ENCODE measurements at regions not wholly inside any gene's neighbourhood (a gene's known extent, or its start where the extent isn't known, plus 50 kb on each side); places are given as distances from the start of the nearest gene placed in this dataset.

DNA sequence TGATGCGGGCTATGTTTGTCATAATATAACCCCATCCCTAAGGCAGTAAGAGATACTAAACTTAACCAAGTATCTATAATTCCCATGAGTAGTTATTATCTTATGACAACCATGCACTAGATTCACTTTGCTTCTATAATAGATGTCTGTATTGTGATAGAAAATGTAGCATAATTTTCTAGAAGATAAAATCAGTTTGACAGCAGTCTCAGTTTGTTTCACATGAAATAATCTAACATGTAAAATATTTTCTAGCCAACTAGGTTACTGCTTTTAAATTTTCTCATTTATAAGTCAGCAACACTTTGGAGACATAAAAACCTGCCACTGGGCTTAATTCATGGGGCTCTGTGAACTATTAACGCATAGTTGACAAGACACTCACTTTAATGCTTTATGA is 1410.7 kb upstream of the ATXN8OS start:
- no peak for DNase-seq (ENCODE audit: extremely low spot score, unreplicated experiment)
- TF ChIP-seq, protein P1, sequence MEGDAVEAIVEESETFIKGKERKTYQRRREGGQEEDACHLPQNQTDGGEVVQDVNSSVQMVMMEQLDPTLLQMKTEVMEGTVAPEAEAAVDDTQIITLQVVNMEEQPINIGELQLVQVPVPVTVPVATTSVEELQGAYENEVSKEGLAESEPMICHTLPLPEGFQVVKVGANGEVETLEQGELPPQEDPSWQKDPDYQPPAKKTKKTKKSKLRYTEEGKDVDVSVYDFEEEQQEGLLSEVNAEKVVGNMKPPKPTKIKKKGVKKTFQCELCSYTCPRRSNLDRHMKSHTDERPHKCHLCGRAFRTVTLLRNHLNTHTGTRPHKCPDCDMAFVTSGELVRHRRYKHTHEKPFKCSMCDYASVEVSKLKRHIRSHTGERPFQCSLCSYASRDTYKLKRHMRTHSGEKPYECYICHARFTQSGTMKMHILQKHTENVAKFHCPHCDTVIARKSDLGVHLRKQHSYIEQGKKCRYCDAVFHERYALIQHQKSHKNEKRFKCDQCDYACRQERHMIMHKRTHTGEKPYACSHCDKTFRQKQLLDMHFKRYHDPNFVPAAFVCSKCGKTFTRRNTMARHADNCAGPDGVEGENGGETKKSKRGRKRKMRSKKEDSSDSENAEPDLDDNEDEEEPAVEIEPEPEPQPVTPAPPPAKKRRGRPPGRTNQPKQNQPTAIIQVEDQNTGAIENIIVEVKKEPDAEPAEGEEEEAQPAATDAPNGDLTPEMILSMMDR (conservative IDR thresholded peaks at IDR 0.05) = no peak
- Mint-ChIP-seq H3K27ac (no peak overlapping the region), H3K27me3 (no peaks in the 10 kb centered on the region), H3K4me3 (no peak overlapping the region), H3K36me3 (no peaks in the 10 kb centered on the region), H3K4me1 (ENCODE audit: unreplicated experiment) (peaks cover 9% of the 10 kb centered on the region), H3K9me3 (no peaks in the 10 kb centered on the region)

DNA sequence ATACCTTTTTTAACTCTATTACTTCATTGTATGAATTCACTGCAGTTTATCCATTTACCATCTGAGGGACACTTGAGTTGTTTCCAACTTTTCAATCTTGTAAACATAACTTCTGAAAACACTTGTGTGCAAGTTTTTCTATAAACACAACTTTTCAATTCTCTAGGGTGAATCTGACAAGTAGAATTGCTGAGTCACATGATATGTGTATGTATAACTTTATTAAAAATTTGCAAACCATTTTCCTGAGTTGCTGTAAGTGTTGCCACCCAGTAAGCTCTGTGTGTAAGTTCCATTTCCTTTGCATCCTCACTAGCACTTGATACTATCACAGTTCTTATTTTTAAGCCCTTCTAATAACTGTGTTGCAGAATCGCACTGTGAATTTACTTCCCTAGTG is 1415.6 kb upstream of the ATXN8OS start:
- TF ChIP-seq, protein P1 (conservative IDR thresholded peaks at IDR 0.05) = no peak
- H3K4me3 Mint-ChIP-seq = no peak overlapping the region

DNA sequence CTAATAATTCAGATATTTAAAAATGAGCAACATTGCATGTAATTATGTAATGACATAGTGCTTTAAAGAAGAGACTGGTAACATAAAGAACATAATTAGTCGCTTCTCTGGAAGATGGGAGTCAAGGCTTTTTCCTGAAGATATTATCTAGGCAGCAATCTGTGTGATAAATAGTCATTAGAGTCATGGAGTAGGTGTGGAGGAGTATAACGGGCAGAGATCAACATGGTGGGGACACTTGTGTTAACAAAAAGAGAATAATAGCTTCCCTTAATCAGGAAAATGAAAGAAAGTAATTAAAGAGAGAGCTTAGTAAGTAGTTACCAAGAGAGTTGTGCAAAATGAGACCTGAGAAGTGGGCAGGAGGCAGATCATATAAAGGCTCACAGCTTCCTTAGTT is 1417.1 kb upstream of the ATXN8OS start:
- H3K4me1 Mint-ChIP-seq (ENCODE audit: unreplicated experiment) = peaks cover 4% of the 10 kb centered on the region

More for the DNA sequence above, 1415.6 kb upstream of the ATXN8OS start:
- H3K36me3 Mint-ChIP-seq = no peaks in the 10 kb centered on the region
- no peaks in the 10 kb centered on the region for H3K9me3 Mint-ChIP-seq
- H3K27ac Mint-ChIP-seq = no peak overlapping the region
- no peaks in the 10 kb centered on the region for H3K27me3 Mint-ChIP-seq
- H3K4me1 Mint-ChIP-seq (ENCODE audit: unreplicated experiment) = peaks cover 4% of the 10 kb centered on the region
- DNase-seq (ENCODE audit: extremely low spot score, unreplicated experiment) = no peak

DNA sequence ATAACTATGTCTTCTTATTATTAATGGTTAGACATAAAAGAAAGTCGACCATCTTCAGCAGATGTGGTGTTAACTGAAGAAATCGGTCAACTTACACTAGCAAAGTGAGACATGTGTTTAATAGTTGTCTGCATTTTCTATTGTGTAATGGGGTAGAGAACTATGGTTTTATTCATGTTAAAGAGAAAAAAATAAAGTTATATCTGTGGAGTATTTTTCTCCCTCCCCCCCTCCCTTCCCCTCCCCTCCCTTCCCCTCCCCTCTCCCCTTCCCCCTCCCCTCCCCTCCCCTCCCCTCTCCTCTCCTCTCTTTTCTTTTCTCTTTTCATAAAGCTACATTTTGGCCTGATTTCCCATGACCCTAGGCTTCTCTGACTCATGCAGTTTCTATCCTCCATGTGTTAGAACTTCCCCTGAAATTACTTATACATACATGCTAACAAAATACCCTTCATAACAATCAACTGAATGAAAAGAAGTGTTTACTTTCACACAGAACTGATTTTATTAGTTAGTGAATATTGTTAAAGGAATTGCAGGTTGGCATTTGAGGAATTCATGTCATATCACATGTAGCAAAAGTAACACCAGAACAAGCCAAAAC is 1431.0 kb upstream of the ATXN8OS start:
- Mint-ChIP-seq H3K9me3 (no peaks in the 10 kb centered on the region), H3K27me3 (no peaks in the 10 kb centered on the region), H3K4me3 (no peak overlapping the region), H3K36me3 (no peaks in the 10 kb centered on the region), H3K27ac (no peak overlapping the region), H3K4me1 (ENCODE audit: unreplicated experiment) (peaks cover 12% of the 10 kb centered on the region)
- no peak for DNase-seq (ENCODE audit: extremely low spot score, unreplicated experiment)
- TF ChIP-seq, protein P1 (conservative IDR thresholded peaks at IDR 0.05) = no peak

More for the DNA sequence above, 1417.1 kb upstream of the ATXN8OS start:
- no peak for DNase-seq (ENCODE audit: extremely low spot score, unreplicated experiment)
- H3K27ac Mint-ChIP-seq = no peak overlapping the region
- no peak overlapping the region for H3K4me3 Mint-ChIP-seq
- TF ChIP-seq, protein P1 (conservative IDR thresholded peaks at IDR 0.05) = no peak
- H3K36me3 Mint-ChIP-seq = no peaks in the 10 kb centered on the region
- H3K9me3 Mint-ChIP-seq = no peaks in the 10 kb centered on the region
- H3K27me3 Mint-ChIP-seq = no peaks in the 10 kb centered on the region

DNA sequence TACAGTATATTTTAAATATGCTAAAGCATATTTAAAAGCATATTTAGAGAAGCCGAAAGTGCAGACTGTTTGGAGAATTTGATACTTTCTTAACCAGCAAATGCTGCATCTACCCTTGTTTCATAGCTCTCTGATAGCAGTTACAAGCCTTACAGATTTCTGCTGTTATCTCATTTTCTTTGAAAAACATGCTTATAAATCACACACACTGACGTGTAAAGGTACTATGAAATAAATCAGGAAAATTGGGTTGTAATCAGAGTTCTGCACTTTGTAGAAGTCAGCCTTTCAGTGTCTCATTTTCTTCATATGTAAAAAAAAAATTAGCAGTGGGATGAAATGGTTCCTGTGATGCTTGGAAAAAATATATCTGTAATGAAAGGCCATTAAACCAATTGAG is 1432.4 kb upstream of the ATXN8OS start:
- peaks cover 12% of the 10 kb centered on the region for H3K4me1 Mint-ChIP-seq (ENCODE audit: unreplicated experiment)
- no peaks in the 10 kb centered on the region for H3K36me3 Mint-ChIP-seq
- no peak overlapping the region for H3K27ac Mint-ChIP-seq
- TF ChIP-seq, protein P1 (conservative IDR thresholded peaks at IDR 0.05) = no peak
- H3K27me3 Mint-ChIP-seq = no peaks in the 10 kb centered on the region
- DNase-seq (ENCODE audit: extremely low spot score, unreplicated experiment) = no peak
- no peaks in the 10 kb centered on the region for H3K9me3 Mint-ChIP-seq
- no peak overlapping the region for H3K4me3 Mint-ChIP-seq

DNA sequence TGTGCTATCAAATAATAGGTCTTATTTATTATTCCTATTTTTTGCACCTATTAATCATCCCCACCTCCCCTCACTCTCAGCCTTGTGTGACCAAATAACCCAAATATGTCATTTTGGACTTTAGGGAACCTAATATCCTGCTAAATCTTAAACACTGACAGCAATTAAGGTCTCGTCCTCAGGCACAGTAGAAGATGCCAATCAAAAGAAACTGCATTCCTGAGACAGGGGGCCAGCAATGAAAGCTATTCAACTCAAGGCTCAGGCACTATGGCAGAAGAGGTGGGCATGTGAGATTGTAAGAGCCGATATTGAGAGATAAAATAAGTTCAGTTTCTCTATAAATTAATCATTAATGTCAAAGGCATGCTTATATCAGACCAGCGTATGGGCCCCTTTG is 1437.7 kb upstream of the PCDH9 start:
- no peak overlapping the region for H3K27ac Mint-ChIP-seq
- H3K4me3 Mint-ChIP-seq = no peak overlapping the region
- TF ChIP-seq, protein P1 (conservative IDR thresholded peaks at IDR 0.05) = no peak
- DNase-seq (ENCODE audit: extremely low spot score, unreplicated experiment) = no peak
- no peaks in the 10 kb centered on the region for H3K27me3 Mint-ChIP-seq
- no peaks in the 10 kb centered on the region for H3K9me3 Mint-ChIP-seq
- no peaks in the 10 kb centered on the region for H3K36me3 Mint-ChIP-seq
- no peaks in the 10 kb centered on the region for H3K4me1 Mint-ChIP-seq (ENCODE audit: unreplicated experiment)
